CD4-positive, alpha-beta T cell (primary cell): ENCODE measurements at regions not wholly inside any gene's neighbourhood (a gene's known extent, or its start where the extent isn't known, plus 50 kb on each side); places are given as distances from the start of the nearest gene placed in this dataset.

Experiments
- ATAC-seq: fragments of 200-7000 bp; cut with Tn5 transposase; one replicate; pipeline ENCODE4 v1.10.0; 2022; ENCODE audit warnings: mild to moderate bottlenecking; ENCODE audit not compliant: poor library complexity
- CTCF ChIA-PET: fragments of 350-600 bp; sonication (Branson Sonifier 250); formaldehyde crosslinking; loops from one replicate; lab custom pipeline; 2021; ENCODE audit warnings: antibody characterized with exemption, inconsistent platforms; lab: Charles Lee
- POLR2A ChIA-PET: fragments of 350-600 bp; sonication (Branson Sonifier 250); formaldehyde crosslinking; loops from one replicate; lab custom pipeline; 2021; ENCODE audit warnings: antibody characterized with exemption, inconsistent platforms; lab: Charles Lee
- DNase-seq, 14 experiments: peaks; one replicate each; pipeline ENCODE4 v3.0.0-alpha.2; 2013 to 2020; ENCODE audit warnings: mixed read lengths in 2 of 14
- H3K27ac ChIP-seq, 2 donors: one replicate each; pipeline versions ENCODE4 v1.5.1 to v1.7.0; 2013; ENCODE audit warnings: low read length in 2 of 2, low read depth in 1 of 2, mild to moderate bottlenecking in 1 of 2
- H3K27me3 ChIP-seq, 2 experiments: 1 replicate in 1 of 2; 2 replicates in 1 of 2; pipeline versions ENCODE4 v1.6.1 to v1.7.0; 2013; ENCODE audit warnings: low read length in 2 of 2, control low read depth in 1 of 2, mild to moderate bottlenecking in 1 of 2, moderate library complexity in 1 of 2; ENCODE audit not compliant: insufficient read depth in 2 of 2, control insufficient read depth in 1 of 2
- H3K36me3 ChIP-seq: one replicate; pipeline ENCODE4 v1.6.1; 2013; ENCODE audit warnings: low read length, control low read depth; ENCODE audit not compliant: insufficient read depth
- H3K4me1 ChIP-seq: one replicate; pipeline ENCODE4 v1.6.1; 2013; ENCODE audit warnings: low read length, control low read depth; ENCODE audit not compliant: insufficient read depth
- H3K4me3 ChIP-seq: one replicate; pipeline ENCODE4 v1.5.1; 2013; ENCODE audit warnings: mild to moderate bottlenecking, low read length, moderate library complexity
- H3K9me3 ChIP-seq, 2 experiments: 1 replicate in 1 of 2; 2 replicates in 1 of 2; pipeline versions ENCODE4 v1.6.1 to v1.7.0; 2013; ENCODE audit warnings: low read length in 2 of 2, mild to moderate bottlenecking in 2 of 2, control low read depth in 1 of 2, moderate library complexity in 1 of 2; ENCODE audit not compliant: control insufficient read depth in 1 of 2, insufficient read depth in 1 of 2
- H3K27ac Mint-ChIP-seq: one replicate; pipeline ENCODE4 v1.8.0; 2020; ENCODE audit warnings: mixed read lengths
- H3K27me3 Mint-ChIP-seq: one replicate; pipeline ENCODE4 v1.8.0; 2021; ENCODE audit warnings: mixed read lengths
- H3K36me3 Mint-ChIP-seq: one replicate; pipeline ENCODE4 v1.8.0; 2021; ENCODE audit warnings: low read depth, mixed read lengths
- H3K4me1 Mint-ChIP-seq: one replicate; pipeline ENCODE4 v1.8.0; 2021; ENCODE audit warnings: low read depth, mixed read lengths
- H3K4me3 Mint-ChIP-seq: one replicate; pipeline ENCODE4 v1.8.0; 2020; ENCODE audit warnings: mild to moderate bottlenecking, mixed read lengths
- H3K9me3 Mint-ChIP-seq: one replicate; pipeline ENCODE4 v1.8.0; 2020; ENCODE audit warnings: mixed read lengths
- CTCF ChIP-seq: fragments of 200-600 bp; IDR thresholded peaks from one replicate; pipeline ENCODE4 v1.8.0; 2022; ENCODE audit warnings: antibody characterized with exemption, mild to moderate bottlenecking
- intact Hi-C, 2 experiments: fragments of 100-400 bp; cut with DNase I in 1 of 2; cut with micrococcal nuclease in 1 of 2; formaldehyde crosslinking; loops; one replicate each; pipeline versions ENCODE4 v1.15.1 to v1.9.0; 2023 to 2025; cut with DNase I, micrococcal nuclease

- intact Hi-C loops = no loop called here
- Histone ChIP-seq H3K9me3 (peaks cover 0 to 3% of the 10 kb centered on the region in 2 experiments), H3K4me3 (no peak overlapping the region), H3K36me3 (no peaks in the 10 kb centered on the region), H3K27ac (no peak overlapping the region), H3K27me3 (peaks cover 0 to 6% of the 10 kb centered on the region in 2 experiments), H3K4me1 (no peaks in the 10 kb centered on the region)
- ChIA-PET CTCF (no interaction called here), POLR2A (no interaction called here)
- DNase-seq (no peak), ATAC-seq (no peak)
- no peaks in the 10 kb centered on the region for H3K9me3 Mint-ChIP-seq
- no peaks in the 10 kb centered on the region for H3K36me3 Mint-ChIP-seq
- no peak for TF ChIP-seq CTCF
- no peaks in the 10 kb centered on the region for H3K4me1 Mint-ChIP-seq
- H3K27ac Mint-ChIP-seq = no peak overlapping the region
- H3K4me3 Mint-ChIP-seq = no peak overlapping the region
- peaks cover 18% of the 10 kb centered on the region for H3K27me3 Mint-ChIP-seq
Measured at GRCh38 chr15:83352119-83352518, 67.7 kb upstream of the BNC1 start.

GRCh38 chr15:83356501-83357399, 72.3 kb upstream of the BNC1 start:
- no peak overlapping the region for H3K4me3 Mint-ChIP-seq
- H3K9me3 ChIP-seq = peaks cover 0 to 4% of the 10 kb centered on the region in 2 experiments
- no peaks in the 10 kb centered on the region for H3K9me3 Mint-ChIP-seq
- H3K4me1 Mint-ChIP-seq = no peaks in the 10 kb centered on the region
- intact Hi-C loops = no loop called here
- ChIA-PET CTCF (no interaction called here), POLR2A (no interaction called here)
- H3K4me3 ChIP-seq = no peak overlapping the region
- no peak overlapping the region for H3K27ac ChIP-seq
- H3K27ac Mint-ChIP-seq = no peak overlapping the region
- H3K4me1 ChIP-seq = no peaks in the 10 kb centered on the region
- ATAC-seq (no peak), DNase-seq (no peak)
- no peaks in the 10 kb centered on the region for H3K36me3 ChIP-seq
- H3K36me3 Mint-ChIP-seq = no peaks in the 10 kb centered on the region
- peaks cover 0 to 7% of the 10 kb centered on the region in 2 experiments for H3K27me3 ChIP-seq
- peaks cover 21% of the 10 kb centered on the region for H3K27me3 Mint-ChIP-seq
- TF ChIP-seq CTCF = no peak

- no peak overlapping the region for H3K27ac ChIP-seq
- DNase-seq (no peak), ATAC-seq (no peak)
- H3K27me3 Mint-ChIP-seq = peaks cover 40% of the 10 kb centered on the region
- no peaks in the 10 kb centered on the region for H3K9me3 Mint-ChIP-seq
- peaks cover 0 to 4% of the 10 kb centered on the region in 2 experiments for H3K9me3 ChIP-seq
- intact Hi-C loops = no loop called here
- H3K27me3 ChIP-seq = peaks cover 5 to 15% of the 10 kb centered on the region in 2 experiments
- no peak overlapping the region for H3K27ac Mint-ChIP-seq
- no peak overlapping the region for H3K4me3 Mint-ChIP-seq
- H3K36me3 ChIP-seq = no peaks in the 10 kb centered on the region
- no peaks in the 10 kb centered on the region for H3K4me1 Mint-ChIP-seq
- no peak for TF ChIP-seq CTCF
- H3K4me1 ChIP-seq = no peaks in the 10 kb centered on the region
- H3K4me3 ChIP-seq = no peak overlapping the region
- POLR2A ChIA-PET = no interaction called here
- no peaks in the 10 kb centered on the region for H3K36me3 Mint-ChIP-seq
- CTCF ChIA-PET = no interaction called here
Measured at GRCh38 chr15:83358972-83359564, 74.6 kb upstream of the BNC1 start.
